ENCODE measurements at regions not wholly inside any gene's neighbourhood (a gene's known extent, or its start where the extent isn't known, plus 50 kb on each side); places are given as distances from the start of the nearest gene placed in this dataset.

GRCh38 chr3:177419904-177420601 lies 222.8 kb upstream of the TBL1XR1 start:
- peak; percentile 53 for DNase-seq
- Mint-ChIP-seq H3K27me3 (ENCODE audit: low read depth) (peaks cover 2% of the 10 kb centered on the region), H3K4me1 (ENCODE audit: low read depth) (peaks cover 27% of the 10 kb centered on the region), H3K27ac (peak overlapping the region; percentile 86), H3K4me3 (no peak overlapping the region), H3K9me3 (no peaks in the 10 kb centered on the region), H3K36me3 (ENCODE audit: low read depth) (no peaks in the 10 kb centered on the region)
- intact Hi-C loops (cut with micrococcal nuclease), result loop anchor here (1.0 kb wide), 8 partner anchors 7 to 582 kb away; no protein-coding TSS in a partner anchor
- CTCF ChIA-PET, result no interaction called here

- no peak for DNase-seq
- H3K4me3 Mint-ChIP-seq, result no peak overlapping the region
- peaks cover 2% of the 10 kb centered on the region for H3K27me3 Mint-ChIP-seq (ENCODE audit: low read depth)
- H3K36me3 Mint-ChIP-seq (ENCODE audit: low read depth), result no peaks in the 10 kb centered on the region
- CTCF ChIA-PET, result no interaction called here
- intact Hi-C loops (cut with micrococcal nuclease), result loop anchor here (1.0 kb wide), 7 partner anchors 61 to 581 kb away; no protein-coding TSS in a partner anchor
- no peaks in the 10 kb centered on the region for H3K9me3 Mint-ChIP-seq
- H3K4me1 Mint-ChIP-seq (ENCODE audit: low read depth), result peaks cover 30% of the 10 kb centered on the region
- H3K27ac Mint-ChIP-seq, result peak overlapping the region; percentile 61
These were observed 223.6 kb upstream of the TBL1XR1 start for GRCh38 chr3:177420651-177421480.

GRCh38 chr3:177421481-177421785 lies 224.2 kb upstream of the TBL1XR1 start:
- no peak overlapping the region for H3K27ac Mint-ChIP-seq
- DNase-seq, result no peak
- intact Hi-C loops (cut with micrococcal nuclease), result no loop called here
- H3K4me3 Mint-ChIP-seq, result no peak overlapping the region
- no peaks in the 10 kb centered on the region for H3K36me3 Mint-ChIP-seq (ENCODE audit: low read depth)
- peaks cover 35% of the 10 kb centered on the region for H3K4me1 Mint-ChIP-seq (ENCODE audit: low read depth)
- peaks cover 2% of the 10 kb centered on the region for H3K27me3 Mint-ChIP-seq (ENCODE audit: low read depth)
- H3K9me3 Mint-ChIP-seq, result no peaks in the 10 kb centered on the region
- CTCF ChIA-PET, result interaction anchor here (0.5 kb wide), 1 partner anchor 41 kb away, joined by 5 read pairs; no protein-coding TSS in a partner anchor

DNA sequence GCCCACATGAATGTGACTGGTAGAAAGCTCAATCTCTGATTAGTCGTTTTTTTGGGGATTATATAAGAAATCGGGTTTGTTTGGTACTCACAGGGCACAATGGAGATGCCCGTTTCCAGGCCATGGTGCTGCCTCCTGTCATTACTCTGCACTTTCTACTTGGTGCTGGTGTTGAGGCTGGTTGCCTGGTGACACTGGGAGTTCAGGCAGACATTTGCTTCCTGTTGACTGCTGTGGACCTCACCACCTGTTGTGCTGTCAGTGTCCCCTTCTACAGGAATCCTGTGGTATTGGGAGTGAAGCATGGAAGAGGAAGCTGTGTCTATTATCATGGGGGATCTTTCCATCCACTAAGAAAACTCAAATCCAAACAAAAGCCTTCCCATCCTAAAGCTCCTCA lies 227.2 kb upstream of the TBL1XR1 start:
- Mint-ChIP-seq H3K27me3 (ENCODE audit: low read depth) (peaks cover 2% of the 10 kb centered on the region), H3K4me1 (ENCODE audit: low read depth) (peaks cover 45% of the 10 kb centered on the region), H3K36me3 (ENCODE audit: low read depth) (no peaks in the 10 kb centered on the region), H3K9me3 (no peaks in the 10 kb centered on the region), H3K4me3 (no peak overlapping the region), H3K27ac (no peak overlapping the region)
- intact Hi-C loops (cut with micrococcal nuclease), result no loop called here
- CTCF ChIA-PET, result no interaction called here
- DNase-seq, result no peak

DNA sequence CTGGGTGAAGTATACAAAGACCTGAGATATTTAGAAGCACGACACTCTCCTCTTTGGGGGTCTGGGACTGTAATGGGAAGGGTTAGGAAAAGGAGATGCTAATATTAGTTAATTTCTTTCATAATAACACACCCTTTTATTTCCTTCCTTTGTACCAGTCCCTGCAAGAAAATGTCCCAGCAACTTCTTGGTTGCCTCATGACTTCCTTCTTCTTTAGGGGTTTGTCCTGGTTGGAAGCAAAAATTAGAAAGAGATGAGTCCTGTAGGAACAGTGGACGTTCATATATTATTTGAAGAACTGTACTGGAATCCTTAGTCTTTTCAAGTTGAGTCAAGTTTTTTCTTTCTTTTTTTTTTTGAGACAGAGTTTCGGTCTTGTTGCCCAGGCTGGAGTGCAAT lies 227.8 kb upstream of the TBL1XR1 start:
- intact Hi-C loops (cut with micrococcal nuclease), result loop anchor here (5.0 kb wide), 1 partner anchor 283 kb away; no protein-coding TSS in a partner anchor
- no peak overlapping the region for H3K27ac Mint-ChIP-seq
- H3K36me3 Mint-ChIP-seq (ENCODE audit: low read depth), result no peaks in the 10 kb centered on the region
- no peak overlapping the region for H3K4me3 Mint-ChIP-seq
- H3K9me3 Mint-ChIP-seq, result no peaks in the 10 kb centered on the region
- peaks cover 2% of the 10 kb centered on the region for H3K27me3 Mint-ChIP-seq (ENCODE audit: low read depth)
- peaks cover 40% of the 10 kb centered on the region for H3K4me1 Mint-ChIP-seq (ENCODE audit: low read depth)
- CTCF ChIA-PET, result no interaction called here
- no peak for DNase-seq

DNA sequence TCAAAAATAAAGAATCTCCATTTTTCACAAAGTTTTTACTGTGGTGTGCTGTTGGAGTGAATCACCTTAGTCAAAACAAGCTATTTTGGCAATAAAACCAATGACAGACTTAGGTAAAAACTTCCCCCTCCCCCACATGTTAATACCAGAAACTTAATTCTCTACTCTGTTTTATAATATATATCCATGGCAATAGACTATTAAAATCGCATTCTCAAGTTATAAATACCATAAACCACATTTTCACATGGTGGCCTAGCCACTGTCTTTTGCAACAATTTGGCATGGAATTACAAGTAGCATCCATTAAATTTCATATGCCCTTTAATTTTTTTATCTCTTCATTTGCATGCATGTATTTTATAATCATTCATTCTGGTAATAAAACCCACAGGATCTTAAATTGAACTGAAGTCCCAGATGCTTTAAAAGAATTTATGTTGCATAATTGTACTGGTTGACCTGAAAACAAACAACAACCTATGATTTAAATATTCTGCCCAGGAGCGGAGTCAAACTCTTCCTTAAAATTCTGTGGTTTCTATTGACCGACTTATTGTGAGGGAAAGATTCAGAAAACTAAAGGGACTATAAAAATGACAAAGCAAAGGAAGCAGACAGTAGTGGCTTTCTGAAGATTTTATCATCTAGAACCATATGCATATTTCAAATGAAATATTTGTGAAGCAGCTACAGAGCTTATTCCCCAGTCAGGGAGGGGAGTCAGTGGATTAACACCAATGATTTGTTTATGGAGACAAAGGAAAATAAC lies 229.0 kb upstream of the TBL1XR1 start:
- H3K4me1 Mint-ChIP-seq (ENCODE audit: low read depth), result peaks cover 32% of the 10 kb centered on the region
- DNase-seq, result no peak
- H3K27me3 Mint-ChIP-seq (ENCODE audit: low read depth), result peaks cover 2% of the 10 kb centered on the region
- no peaks in the 10 kb centered on the region for H3K9me3 Mint-ChIP-seq
- H3K36me3 Mint-ChIP-seq (ENCODE audit: low read depth), result no peaks in the 10 kb centered on the region
- peak overlapping the region; percentile 92 for H3K27ac Mint-ChIP-seq
- intact Hi-C loops (cut with micrococcal nuclease), result loop anchor here (2.0 to 5.0 kb wide), 4 partner anchors 171 to 569 kb away; no protein-coding TSS in a partner anchor
- CTCF ChIA-PET, result interaction anchor here (0.5 to 0.6 kb wide), 2 partner anchors 61 to 123 kb away, joined by 3 read pairs; no protein-coding TSS in a partner anchor
- H3K4me3 Mint-ChIP-seq, result no peak overlapping the region

GRCh38 chr3:177426878-177427495 lies 229.7 kb upstream of the TBL1XR1 start:
- peak overlapping the region; percentile 40 for H3K4me3 Mint-ChIP-seq
- peak; percentile 85 for DNase-seq
- CTCF ChIA-PET, result no interaction called here
- peaks cover 29% of the 10 kb centered on the region for H3K4me1 Mint-ChIP-seq (ENCODE audit: low read depth)
- no peaks in the 10 kb centered on the region for H3K9me3 Mint-ChIP-seq
- peak overlapping the region; percentile 92 for H3K27ac Mint-ChIP-seq
- intact Hi-C loops (cut with micrococcal nuclease), result loop anchor here (1.0 to 5.0 kb wide), 17 partner anchors 8 to 1721 kb away; partner anchors contain the start of gene PIK3CA
- H3K27me3 Mint-ChIP-seq (ENCODE audit: low read depth), result peaks cover 2% of the 10 kb centered on the region
- no peaks in the 10 kb centered on the region for H3K36me3 Mint-ChIP-seq (ENCODE audit: low read depth)

- Mint-ChIP-seq H3K27ac (peak overlapping the region; percentile 92), H3K27me3 (ENCODE audit: low read depth) (peaks cover 2% of the 10 kb centered on the region), H3K4me1 (ENCODE audit: low read depth) (peaks cover 27% of the 10 kb centered on the region), H3K4me3 (peak overlapping the region; percentile 40), H3K36me3 (ENCODE audit: low read depth) (no peaks in the 10 kb centered on the region), H3K9me3 (no peaks in the 10 kb centered on the region)
- DNase-seq, result peak; percentile 67
- intact Hi-C loops (cut with micrococcal nuclease), result loop anchor here (1.0 to 5.0 kb wide), 17 partner anchors 8 to 1721 kb away; partner anchors contain the start of gene PIK3CA
- CTCF ChIA-PET, result interaction anchor here (1.3 kb wide), 1 partner anchor 82 kb away, joined by 5 read pairs; no protein-coding TSS in a partner anchor
These were observed 230.3 kb upstream of the TBL1XR1 start for GRCh38 chr3:177427540-177427939.

DNA sequence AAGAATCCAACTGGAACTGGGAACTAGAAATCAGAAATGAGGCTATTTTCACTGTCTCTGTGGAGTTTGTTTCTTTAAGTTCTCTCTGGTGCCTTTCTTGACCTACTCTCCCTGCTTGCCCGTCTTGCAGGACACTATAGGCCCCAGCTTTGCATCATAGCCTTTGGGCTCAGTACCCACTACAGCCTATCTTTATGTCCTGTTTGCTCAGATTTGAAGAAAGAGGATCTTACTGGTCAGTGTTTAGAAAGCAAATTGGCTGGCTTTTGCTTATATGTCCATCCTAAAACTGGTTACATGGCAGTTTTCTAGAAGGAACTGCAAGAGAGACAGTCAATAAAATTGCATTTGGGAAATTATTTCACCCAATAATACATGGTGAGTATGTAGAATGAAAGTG lies 231.8 kb upstream of the TBL1XR1 start:
- CTCF ChIA-PET, result no interaction called here
- H3K27ac Mint-ChIP-seq, result no peak overlapping the region
- H3K36me3 Mint-ChIP-seq (ENCODE audit: low read depth), result no peaks in the 10 kb centered on the region
- no peaks in the 10 kb centered on the region for H3K9me3 Mint-ChIP-seq
- no peak overlapping the region for H3K4me3 Mint-ChIP-seq
- intact Hi-C loops (cut with micrococcal nuclease), result loop anchor here (5.0 kb wide), 1 partner anchor 287 kb away; no protein-coding TSS in a partner anchor
- DNase-seq, result no peak
- peaks cover 27% of the 10 kb centered on the region for H3K4me1 Mint-ChIP-seq (ENCODE audit: low read depth)
- H3K27me3 Mint-ChIP-seq (ENCODE audit: low read depth), result peaks cover 2% of the 10 kb centered on the region

DNA sequence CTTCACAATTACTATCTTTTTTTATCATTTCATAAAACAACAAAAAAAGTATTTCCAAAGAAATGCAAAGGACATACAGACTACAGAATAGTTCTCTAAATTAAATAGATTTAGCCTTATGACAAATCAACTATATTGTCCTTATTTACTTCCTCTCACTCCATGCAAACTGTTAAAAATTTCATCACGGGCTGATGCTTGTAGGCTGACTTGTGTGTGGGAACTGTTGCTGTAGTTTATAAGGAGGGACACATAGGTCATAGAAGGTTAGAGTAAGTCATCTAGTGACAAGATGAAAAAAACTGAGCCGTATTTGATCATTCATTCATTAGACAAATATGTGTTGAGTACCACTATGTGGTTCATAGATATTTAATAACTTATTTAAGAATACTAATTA lies 232.5 kb upstream of the TBL1XR1 start:
- Mint-ChIP-seq H3K4me3 (no peak overlapping the region), H3K4me1 (ENCODE audit: low read depth) (peaks cover 25% of the 10 kb centered on the region), H3K9me3 (no peaks in the 10 kb centered on the region), H3K36me3 (ENCODE audit: low read depth) (no peaks in the 10 kb centered on the region), H3K27me3 (ENCODE audit: low read depth) (peaks cover 2% of the 10 kb centered on the region), H3K27ac (no peak overlapping the region)
- intact Hi-C loops (cut with micrococcal nuclease), result loop anchor here (5.0 kb wide), 1 partner anchor 287 kb away; no protein-coding TSS in a partner anchor
- CTCF ChIA-PET, result no interaction called here
- no peak for DNase-seq

- Mint-ChIP-seq H3K4me1 (ENCODE audit: low read depth) (peaks cover 25% of the 10 kb centered on the region), H3K36me3 (ENCODE audit: low read depth) (no peaks in the 10 kb centered on the region), H3K4me3 (no peak overlapping the region), H3K27ac (no peak overlapping the region), H3K9me3 (no peaks in the 10 kb centered on the region), H3K27me3 (ENCODE audit: low read depth) (no peaks in the 10 kb centered on the region)
- CTCF ChIA-PET, result interaction anchor here (0.6 kb wide), 1 partner anchor 378 kb away, joined by 3 read pairs; no protein-coding TSS in a partner anchor
- intact Hi-C loops (cut with micrococcal nuclease), result no loop called here
- DNase-seq, result no peak
These were observed 233.4 kb upstream of the TBL1XR1 start for GRCh38 chr3:177430653-177431052.
